ENCODE measurements at regions not wholly inside any gene's neighbourhood (a gene's known extent, or its start where the extent isn't known, plus 50 kb on each side); places are given as distances from the start of the nearest gene placed in this dataset.

DNA sequence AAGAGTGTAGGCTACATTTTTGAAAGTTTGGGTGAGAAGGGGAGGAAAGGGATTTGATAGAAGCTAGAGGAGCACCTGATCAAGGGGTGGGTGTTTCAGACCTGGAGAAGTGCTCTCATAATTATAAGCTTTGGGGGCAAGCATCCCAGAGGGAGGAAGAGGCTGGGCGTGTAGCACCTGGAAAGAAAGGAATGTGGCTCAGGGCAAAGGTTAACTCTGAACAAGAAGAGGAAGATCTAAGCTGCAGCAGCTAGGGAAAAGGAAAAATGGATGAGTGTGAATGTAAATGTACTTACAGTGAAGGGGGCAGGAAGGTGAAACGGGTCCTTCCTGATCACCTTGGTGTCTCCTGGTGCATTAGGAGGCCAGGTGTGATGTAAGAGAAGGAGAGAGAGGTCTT lies 49.8 kb upstream of the ANKRD55 start:
- no peak for DNase-seq

Data from SHP77 (cell line).